GM04503 (cell line): ENCODE measurements at regions not wholly inside any gene's neighbourhood (a gene's known extent, or its start where the extent isn't known, plus 50 kb on each side); places are given as distances from the start of the nearest gene placed in this dataset.

Source experiments
- DNase-seq: peaks from one replicate; pipeline ENCODE4 v3.0.0-alpha.2; 2012; ENCODE audit warnings: low read depth

DNA sequence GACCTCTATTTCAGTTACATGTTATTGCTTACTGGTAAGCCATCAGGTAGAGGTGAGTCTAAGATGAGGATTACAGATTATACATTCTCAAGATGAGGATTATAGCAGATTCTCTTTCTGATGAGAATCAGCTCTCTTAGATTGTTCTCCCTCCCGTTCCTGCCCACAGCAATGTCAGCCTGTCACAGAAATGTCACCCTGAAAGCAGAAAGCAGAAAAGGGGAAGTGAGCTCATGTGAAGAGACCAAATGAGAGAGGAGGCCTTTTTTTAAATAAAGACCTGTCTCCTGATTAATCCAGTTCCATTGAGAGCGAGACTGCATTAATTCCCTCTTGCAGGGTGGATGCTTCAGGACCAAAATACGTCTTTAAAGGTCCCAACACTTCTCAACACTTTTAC lies 445.6 kb downstream of the KCTD12 start:
- DNase-seq, result no peak

DNA sequence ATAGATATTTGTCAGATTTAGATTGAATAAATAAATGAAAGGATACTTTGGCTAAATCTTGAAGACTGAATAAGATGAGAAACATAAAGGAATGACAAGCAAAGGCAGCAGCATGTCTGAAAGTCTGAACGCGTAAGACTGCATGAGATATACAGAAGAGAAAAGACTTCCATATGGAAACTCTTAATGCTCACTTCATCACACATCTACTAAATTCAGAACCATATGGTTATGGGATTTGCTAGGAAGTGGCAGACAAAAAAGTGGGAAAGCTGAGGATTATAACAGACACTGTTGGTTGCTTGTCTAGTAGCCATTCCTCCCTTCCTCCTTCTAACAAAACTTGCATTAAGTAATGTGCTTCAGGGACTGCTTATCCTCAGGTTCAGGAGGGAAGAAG lies 446.7 kb downstream of the KCTD12 start:
- DNase-seq, result no peak

- DNase-seq, result no peak
Measured at GRCh38 chr13:76438050-76438449, 448.2 kb downstream of the KCTD12 start.

DNA sequence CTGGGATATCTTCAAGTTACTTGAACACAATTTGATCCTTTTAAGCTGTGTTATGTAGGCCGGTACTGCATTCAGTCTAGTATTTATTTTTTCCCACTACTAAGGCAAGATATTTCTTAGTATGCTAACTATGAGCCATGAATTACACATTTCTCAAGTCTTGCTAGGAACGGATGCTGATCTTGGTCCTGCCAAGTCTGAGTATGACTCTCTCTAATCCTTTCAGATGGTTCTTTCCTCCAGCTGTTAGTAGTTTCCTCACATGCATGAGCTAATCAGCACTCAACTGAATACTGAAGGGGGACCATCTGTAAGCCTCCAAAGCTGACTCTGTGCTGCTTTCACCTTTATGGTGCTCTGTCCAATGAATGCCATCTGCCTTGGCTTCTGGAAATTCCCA lies 460.3 kb downstream of the KCTD12 start:
- DNase-seq, result peak; percentile 33

DNA sequence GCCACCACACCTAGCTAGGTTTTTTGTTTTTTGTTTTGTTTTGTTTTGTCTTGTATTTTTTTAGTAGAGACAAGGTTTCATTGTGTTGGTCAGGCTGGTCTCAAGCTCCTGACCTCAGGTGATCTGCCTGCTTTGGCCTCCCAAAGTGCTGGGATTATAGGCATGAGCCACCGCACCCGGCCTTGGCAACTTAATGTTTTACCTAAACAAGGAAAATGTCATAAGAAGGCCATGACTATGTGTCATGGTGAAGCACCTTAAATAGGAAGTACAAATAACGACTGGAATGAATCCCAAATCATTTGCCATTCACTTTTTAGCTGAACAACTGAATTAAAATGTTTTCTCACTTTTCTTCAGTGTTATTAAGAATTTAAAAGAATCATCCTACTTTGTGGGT lies 465.2 kb downstream of the KCTD12 start:
- no peak for DNase-seq

DNA sequence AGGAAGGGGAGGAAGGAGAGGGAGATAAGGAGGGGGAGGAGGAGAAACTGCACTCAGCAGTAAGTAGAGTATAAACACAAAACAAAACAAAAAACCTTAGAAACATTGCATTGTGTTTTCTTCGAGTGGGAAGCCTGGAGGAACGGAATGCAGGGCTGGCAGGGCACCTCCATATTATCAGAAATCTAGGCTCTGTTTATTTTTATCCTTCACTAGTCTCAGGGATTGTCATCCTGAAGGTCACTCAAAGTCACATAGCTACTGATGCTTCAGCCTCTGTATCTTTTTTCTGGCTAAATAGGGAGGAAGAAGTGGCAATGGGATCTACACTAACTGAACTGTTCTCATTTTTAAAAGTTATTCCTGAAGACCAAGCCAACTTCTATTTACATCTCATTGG lies 467.8 kb downstream of the KCTD12 start:
- DNase-seq, result no peak

DNA sequence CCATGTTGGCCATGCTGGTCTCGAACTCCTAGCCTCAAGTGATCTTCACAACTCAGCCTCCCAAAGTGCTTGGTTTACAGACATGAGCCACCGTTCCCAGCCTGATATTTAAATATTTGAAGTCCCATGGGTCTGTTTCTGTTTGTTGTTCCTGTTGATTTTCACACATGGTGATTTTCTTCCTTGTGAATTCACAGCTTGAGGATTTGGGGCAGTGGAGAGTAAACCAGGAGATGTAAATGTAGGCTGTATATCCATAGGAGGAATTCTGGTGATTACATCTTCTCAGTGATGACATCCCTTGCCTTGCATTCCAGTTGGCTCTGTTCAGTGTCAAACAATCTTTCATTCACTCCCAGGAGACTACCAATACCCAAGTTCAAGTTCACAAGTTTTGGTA lies 471.9 kb downstream of the KCTD12 start:
- DNase-seq, result no peak

- no peak for DNase-seq
Measured at GRCh38 chr13:76406243-76406642, 480.0 kb downstream of the KCTD12 start.

DNA sequence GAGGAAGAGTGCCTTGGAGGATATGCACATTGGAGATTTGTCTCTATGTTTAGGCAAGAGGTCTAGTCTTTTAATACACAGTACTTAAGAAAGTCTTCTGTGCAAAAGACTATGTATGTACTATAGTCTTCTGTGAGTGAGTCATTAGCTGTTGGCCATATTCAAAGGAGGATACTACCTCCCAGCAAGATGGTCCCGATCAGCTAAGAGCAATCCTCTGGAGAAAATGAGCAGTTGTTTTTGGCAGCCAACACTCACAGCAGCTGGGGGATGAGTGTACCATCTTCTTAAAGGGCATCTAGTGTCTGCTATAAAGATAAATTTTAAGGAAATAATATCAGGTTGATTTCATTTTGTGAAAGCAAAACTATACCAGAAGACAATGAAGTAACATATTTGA lies 487.8 kb downstream of the KCTD12 start:
- DNase-seq, result no peak

DNA sequence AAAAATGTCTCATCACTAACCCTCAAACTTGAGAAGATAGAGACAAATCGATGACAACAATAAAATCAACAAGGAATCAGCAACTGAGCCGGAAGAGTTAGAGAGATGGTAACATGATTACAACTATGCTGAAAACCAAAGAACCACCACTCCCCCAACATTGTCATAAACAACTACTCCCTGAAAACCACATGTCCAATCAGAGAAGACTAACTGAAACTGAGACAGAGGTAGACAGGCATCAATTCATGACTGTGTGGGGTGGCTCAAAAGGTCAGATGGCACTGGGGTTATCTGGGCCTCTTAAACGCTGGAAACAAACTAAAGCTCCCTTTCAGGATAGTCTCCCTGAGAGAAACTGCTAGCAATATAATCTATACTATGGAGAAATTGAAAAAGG lies 488.8 kb downstream of the KCTD12 start:
- DNase-seq, result no peak

- DNase-seq, result no peak
Measured at GRCh38 chr13:76389321-76389720, 496.9 kb downstream of the KCTD12 start.

DNA sequence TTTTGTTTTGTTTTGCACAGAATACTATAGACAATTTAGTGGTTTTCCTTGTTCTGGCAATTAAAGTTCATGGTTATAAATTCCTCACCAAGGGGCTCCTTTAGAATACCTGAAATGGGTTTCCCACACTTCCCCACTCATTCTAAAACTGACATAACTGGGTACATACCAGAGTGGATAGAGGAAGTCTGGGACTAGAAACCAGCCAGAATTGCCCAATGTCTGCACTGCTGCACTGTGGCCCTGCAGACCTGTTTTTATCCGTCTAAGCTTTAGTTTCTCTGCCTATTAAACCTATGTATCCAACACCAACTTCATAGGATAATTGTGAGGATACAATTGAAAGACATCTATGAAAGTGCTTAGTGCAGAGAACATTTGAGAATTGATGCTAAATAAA lies 498.6 kb downstream of the KCTD12 start:
- DNase-seq, result no peak

- no peak for DNase-seq
Measured at GRCh38 chr13:76386321-76386720, 499.9 kb downstream of the KCTD12 start.

- DNase-seq, result no peak
Measured at GRCh38 chr13:76385586-76385985, 500.6 kb downstream of the KCTD12 start.

- DNase-seq, result peak; percentile 68
Measured at GRCh38 chr13:76383676-76384461, 502.3 kb downstream of the KCTD12 start.

GRCh38 chr13:76380446-76381065 lies 505.6 kb downstream of the KCTD12 start:
- DNase-seq, result no peak

- no peak for DNase-seq
Measured at GRCh38 chr13:76379341-76380105, 506.7 kb downstream of the KCTD12 start.

DNA sequence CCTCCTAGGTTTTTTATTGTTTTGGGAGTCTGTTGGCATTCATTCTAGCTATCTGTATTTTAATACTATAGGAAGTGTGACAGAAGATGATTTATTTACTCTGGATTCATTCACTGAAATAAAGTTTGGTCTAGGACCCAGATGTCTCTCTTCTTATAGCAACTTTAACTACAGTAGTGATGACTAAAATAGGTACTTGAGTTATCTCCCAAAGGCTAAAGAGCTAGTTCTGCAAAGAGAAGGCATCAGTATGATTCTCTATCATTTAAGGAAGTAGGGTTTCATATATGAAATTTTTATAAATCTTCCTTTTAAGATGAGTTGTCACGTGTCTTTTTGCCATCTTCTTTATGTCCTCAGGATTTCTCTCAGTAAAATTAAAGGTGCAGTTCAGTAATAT lies 507.4 kb downstream of the KCTD12 start:
- no peak for DNase-seq

- DNase-seq, result no peak
Measured at GRCh38 chr13:76363682-76364289, 522.4 kb downstream of the KCTD12 start.

GRCh38 chr13:76361868-76362267 lies 524.3 kb downstream of the KCTD12 start:
- no peak for DNase-seq

DNA sequence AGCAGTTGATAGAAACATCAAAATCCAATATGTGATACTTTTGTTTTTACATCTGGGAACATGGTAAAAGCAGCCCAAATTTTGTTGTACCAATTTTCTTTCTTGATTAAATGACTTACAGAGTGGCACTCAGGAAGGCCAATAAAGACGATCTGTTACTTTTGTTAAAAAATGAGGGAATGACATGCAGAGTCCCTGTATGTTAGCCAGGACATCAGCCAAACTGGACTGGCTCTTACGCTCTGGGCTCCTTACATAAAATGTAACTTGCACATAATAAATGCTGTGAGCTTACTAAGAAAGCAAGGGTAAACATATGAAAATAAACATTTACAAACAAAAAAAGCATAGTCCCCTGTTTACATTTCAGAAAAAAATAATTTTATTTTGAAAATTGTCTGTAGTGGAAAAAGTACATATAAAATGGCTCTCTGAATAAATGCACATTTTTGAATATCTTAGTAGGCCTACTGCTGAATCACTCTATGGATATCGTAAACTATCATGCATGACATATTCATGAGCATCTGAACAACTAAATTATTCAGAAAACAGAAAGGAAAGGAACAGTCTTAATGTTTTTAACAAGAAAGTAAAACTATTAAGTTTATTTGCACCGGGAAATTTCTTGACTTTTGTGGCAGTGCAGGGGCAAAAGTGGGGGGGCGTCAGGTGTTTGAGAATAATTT lies 534.5 kb downstream of the KCTD12 start:
- no peak for DNase-seq

GRCh38 chr13:76350399-76350798 lies 535.8 kb downstream of the KCTD12 start:
- no peak for DNase-seq
